KMS-11 (cell line): ENCODE measurements at regions not wholly inside any gene's neighbourhood (a gene's known extent, or its start where the extent isn't known, plus 50 kb on each side); places are given as distances from the start of the nearest gene placed in this dataset.

Source experiments
- H2AFZ ChIP-seq: fragments of 200-600 bp; sonication (generic); 2 replicates; pipeline ENCODE4 v1.6.1; 2016; ENCODE audit warnings: antibody characterized with exemption, mixed run types, low read depth
- H3K27ac ChIP-seq: fragments of 200-600 bp; sonication (generic); 2 replicates; pipeline ENCODE4 v1.6.1; 2016; ENCODE audit warnings: mild to moderate bottlenecking, mixed run types
- H3K27me3 ChIP-seq: fragments of 200-600 bp; sonication (generic); 2 replicates; pipeline ENCODE4 v1.6.1; 2017; ENCODE audit warnings: mild to moderate bottlenecking, low read depth, mixed run types, moderate library complexity; ENCODE audit not compliant: insufficient read depth
- H3K36me3 ChIP-seq: fragments of 200-600 bp; sonication (generic); 2 replicates; pipeline ENCODE4 v1.6.1; 2017; ENCODE audit warnings: mild to moderate bottlenecking, mixed run types; ENCODE audit not compliant: insufficient read depth
- H3K4me1 ChIP-seq: fragments of 200-600 bp; sonication (generic); 2 replicates; pipeline ENCODE4 v1.6.1; 2016; ENCODE audit warnings: mild to moderate bottlenecking, low read depth, mixed run types; ENCODE audit not compliant: poor library complexity, severe bottlenecking
- H3K4me2 ChIP-seq: fragments of 200-600 bp; sonication (generic); 2 replicates; pipeline ENCODE4 v1.7.0; 2016; ENCODE audit warnings: mild to moderate bottlenecking, mixed run types
- H3K4me3 ChIP-seq: fragments of 200-600 bp; sonication (generic); IDR thresholded peaks from 2 replicates; pipeline ENCODE4 v1.6.1; 2017; ENCODE audit warnings: low read depth, low read length, mixed read lengths; ENCODE audit not compliant: insufficient read depth
- H3K79me2 ChIP-seq: fragments of 200-600 bp; sonication (generic); 2 replicates; pipeline ENCODE4 v1.6.1; 2016; ENCODE audit warnings: low read depth, mixed run types; ENCODE audit not compliant: insufficient read depth
- H3K9ac ChIP-seq: fragments of 200-600 bp; sonication (generic); 2 replicates; pipeline ENCODE4 v1.6.1; 2016; ENCODE audit warnings: mild to moderate bottlenecking, mixed run types
- H4K20me1 ChIP-seq: fragments of 200-600 bp; sonication (generic); 2 replicates; pipeline ENCODE4 v1.6.1; 2016; ENCODE audit warnings: mild to moderate bottlenecking, mixed run types; ENCODE audit not compliant: insufficient read depth
- TF ChIP-seq, protein P1 (sequence below): fragments of 200-600 bp; sonication (generic); conservative IDR thresholded peaks from 2 replicates; pipeline ENCODE4 v1.6.1; 2017; ENCODE audit warnings: low read depth, mild to moderate bottlenecking, antibody characterized with exemption, low read length, moderate library complexity, mixed read lengths

DNA sequence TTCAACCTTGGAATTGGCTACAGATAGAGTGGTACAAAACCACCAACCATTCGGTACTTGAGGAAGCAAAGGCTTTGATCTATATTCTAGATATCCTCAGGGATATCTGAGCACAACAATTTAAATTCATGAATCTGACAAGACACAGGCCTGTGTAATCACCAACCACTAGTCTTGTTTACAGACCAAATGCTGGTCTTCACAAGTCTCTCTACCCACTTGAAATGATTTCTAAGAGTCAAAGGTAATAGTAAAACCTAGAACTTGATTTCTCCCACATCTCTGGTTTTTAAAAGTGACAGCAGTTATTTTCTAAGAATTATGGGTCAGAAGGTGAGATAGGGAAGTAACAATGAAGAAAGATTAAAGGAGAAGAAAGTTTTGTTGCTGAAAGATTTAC is 613.7 kb upstream of the ACVR2A start:
- no peak overlapping the region for H3K9ac ChIP-seq
- H3K4me1 ChIP-seq: no peaks in the 10 kb centered on the region
- TF ChIP-seq, protein P1, sequence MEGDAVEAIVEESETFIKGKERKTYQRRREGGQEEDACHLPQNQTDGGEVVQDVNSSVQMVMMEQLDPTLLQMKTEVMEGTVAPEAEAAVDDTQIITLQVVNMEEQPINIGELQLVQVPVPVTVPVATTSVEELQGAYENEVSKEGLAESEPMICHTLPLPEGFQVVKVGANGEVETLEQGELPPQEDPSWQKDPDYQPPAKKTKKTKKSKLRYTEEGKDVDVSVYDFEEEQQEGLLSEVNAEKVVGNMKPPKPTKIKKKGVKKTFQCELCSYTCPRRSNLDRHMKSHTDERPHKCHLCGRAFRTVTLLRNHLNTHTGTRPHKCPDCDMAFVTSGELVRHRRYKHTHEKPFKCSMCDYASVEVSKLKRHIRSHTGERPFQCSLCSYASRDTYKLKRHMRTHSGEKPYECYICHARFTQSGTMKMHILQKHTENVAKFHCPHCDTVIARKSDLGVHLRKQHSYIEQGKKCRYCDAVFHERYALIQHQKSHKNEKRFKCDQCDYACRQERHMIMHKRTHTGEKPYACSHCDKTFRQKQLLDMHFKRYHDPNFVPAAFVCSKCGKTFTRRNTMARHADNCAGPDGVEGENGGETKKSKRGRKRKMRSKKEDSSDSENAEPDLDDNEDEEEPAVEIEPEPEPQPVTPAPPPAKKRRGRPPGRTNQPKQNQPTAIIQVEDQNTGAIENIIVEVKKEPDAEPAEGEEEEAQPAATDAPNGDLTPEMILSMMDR: no peak
- no peaks in the 10 kb centered on the region for H3K36me3 ChIP-seq
- no peak overlapping the region for H2AFZ ChIP-seq
- H3K79me2 ChIP-seq: no peaks in the 10 kb centered on the region
- no peaks in the 10 kb centered on the region for H3K27me3 ChIP-seq
- H4K20me1 ChIP-seq: no peaks in the 10 kb centered on the region
- H3K4me2 ChIP-seq: no peak overlapping the region
- H3K4me3 ChIP-seq: no peak overlapping the region
- H3K27ac ChIP-seq: no peak overlapping the region

DNA sequence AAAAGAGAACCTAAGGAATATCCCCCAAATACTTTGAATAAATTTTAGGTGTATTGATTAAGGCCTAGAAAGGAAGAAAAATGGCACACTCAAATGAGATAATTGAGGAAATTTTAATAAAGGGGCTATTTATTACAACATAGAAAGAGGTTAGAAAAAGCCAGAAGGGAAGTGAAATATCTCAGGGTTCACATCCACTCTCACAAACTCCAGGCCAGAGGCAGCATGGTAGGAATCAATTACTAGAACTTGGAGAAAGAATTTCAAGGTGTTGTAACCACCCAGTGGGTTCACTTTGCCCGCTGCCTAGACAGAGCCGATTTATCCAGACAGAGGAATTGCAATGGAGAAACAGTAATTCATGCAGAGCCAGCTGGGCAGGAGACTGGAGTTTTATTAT is 617.5 kb upstream of the ACVR2A start:
- Histone ChIP-seq H3K27me3 (no peaks in the 10 kb centered on the region), H3K4me2 (no peak overlapping the region), H2AFZ (no peak overlapping the region), H3K36me3 (no peaks in the 10 kb centered on the region), H3K27ac (no peak overlapping the region), H3K9ac (no peak overlapping the region), H4K20me1 (no peaks in the 10 kb centered on the region), H3K79me2 (no peaks in the 10 kb centered on the region), H3K4me1 (no peaks in the 10 kb centered on the region), H3K4me3 (no peak overlapping the region)
- TF ChIP-seq, protein P1: no peak

DNA sequence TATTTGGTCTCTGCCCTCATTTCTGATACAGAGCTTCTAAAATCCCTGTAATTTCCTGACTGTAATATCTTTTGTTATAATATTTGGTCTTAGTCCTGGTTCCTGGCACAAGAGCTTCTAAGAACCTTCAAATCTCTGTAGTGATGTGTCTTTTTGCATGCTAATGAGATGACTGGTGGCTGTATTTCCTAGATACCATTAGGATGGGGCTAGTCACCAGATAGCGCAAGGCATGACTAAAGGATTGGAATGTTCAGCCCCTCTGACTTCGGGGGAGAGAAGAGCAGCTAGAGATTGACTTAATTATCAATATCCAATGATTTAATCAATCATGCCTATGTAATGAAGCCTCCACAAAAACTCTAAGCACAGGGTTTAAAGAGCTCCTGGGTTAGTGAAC is 620.8 kb upstream of the ACVR2A start:
- Histone ChIP-seq H3K79me2 (no peaks in the 10 kb centered on the region), H3K27me3 (no peaks in the 10 kb centered on the region), H3K4me2 (no peak overlapping the region), H3K36me3 (no peaks in the 10 kb centered on the region), H3K9ac (no peak overlapping the region), H4K20me1 (no peaks in the 10 kb centered on the region), H3K4me3 (no peak overlapping the region), H3K27ac (no peak overlapping the region), H3K4me1 (no peaks in the 10 kb centered on the region), H2AFZ (no peak overlapping the region)
- TF ChIP-seq, protein P1: no peak

DNA sequence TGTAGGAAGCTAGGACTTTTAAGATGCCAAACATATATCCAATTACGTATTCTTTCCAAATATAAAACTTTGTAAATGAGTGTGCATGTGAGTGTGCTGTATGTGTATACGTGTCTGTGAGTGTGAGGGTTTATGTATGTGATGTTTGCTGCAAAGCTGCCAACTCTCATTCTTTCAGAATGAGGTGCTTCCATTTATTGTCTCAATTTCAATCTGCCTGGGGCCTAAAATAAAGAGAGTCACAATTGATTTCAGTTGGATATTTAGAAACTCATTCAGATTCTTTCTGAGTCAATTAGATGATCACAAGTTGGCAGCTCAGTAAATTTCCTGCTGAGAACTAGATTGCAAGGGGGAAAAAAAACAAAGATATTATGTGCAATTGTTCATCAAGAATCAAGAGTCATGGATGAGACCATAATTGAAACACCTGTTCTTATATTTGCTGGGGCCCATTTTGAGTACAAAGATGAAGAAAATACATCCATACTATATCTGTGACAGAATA is 621.2 kb upstream of the ACVR2A start:
- no peaks in the 10 kb centered on the region for H4K20me1 ChIP-seq
- H3K4me3 ChIP-seq: no peak overlapping the region
- no peak overlapping the region for H2AFZ ChIP-seq
- H3K79me2 ChIP-seq: no peaks in the 10 kb centered on the region
- H3K4me1 ChIP-seq: no peaks in the 10 kb centered on the region
- TF ChIP-seq, protein P1: no peak
- no peak overlapping the region for H3K27ac ChIP-seq
- no peaks in the 10 kb centered on the region for H3K27me3 ChIP-seq
- H3K4me2 ChIP-seq: no peak overlapping the region
- no peak overlapping the region for H3K9ac ChIP-seq
- no peaks in the 10 kb centered on the region for H3K36me3 ChIP-seq

DNA sequence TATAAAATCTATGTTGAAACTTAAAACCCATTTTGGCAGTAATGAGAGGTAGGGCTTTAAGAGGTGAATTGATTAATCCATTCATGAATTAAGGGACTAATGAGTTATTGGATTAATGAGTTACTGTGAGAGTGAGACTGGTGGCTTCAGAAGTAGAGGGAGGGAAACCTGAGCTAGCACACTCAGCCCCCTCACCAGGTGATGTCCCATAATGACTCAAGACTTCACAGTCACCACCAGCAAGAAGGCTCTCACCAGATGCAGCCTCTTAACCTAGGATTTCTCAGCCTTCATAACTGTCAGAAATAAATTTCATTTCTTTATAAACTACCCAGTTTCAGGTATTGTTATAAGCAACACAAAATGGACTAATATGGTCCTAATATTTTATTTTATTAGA is 621.7 kb upstream of the ACVR2A start:
- no peaks in the 10 kb centered on the region for H3K79me2 ChIP-seq
- no peak overlapping the region for H2AFZ ChIP-seq
- no peaks in the 10 kb centered on the region for H3K27me3 ChIP-seq
- no peaks in the 10 kb centered on the region for H4K20me1 ChIP-seq
- H3K36me3 ChIP-seq: no peaks in the 10 kb centered on the region
- TF ChIP-seq, protein P1: no peak
- no peak overlapping the region for H3K27ac ChIP-seq
- H3K4me1 ChIP-seq: no peaks in the 10 kb centered on the region
- H3K4me2 ChIP-seq: no peak overlapping the region
- H3K4me3 ChIP-seq: no peak overlapping the region
- H3K9ac ChIP-seq: no peak overlapping the region
